ENCODE measurements at regions not wholly inside any gene's neighbourhood (a gene's known extent, or its start where the extent isn't known, plus 50 kb on each side); places are given as distances from the start of the nearest gene placed in this dataset.
A peak's percentile ranks its signal among the peaks of the same experiment; 100 is the strongest.

- DNase-seq = no peak
These were observed 68.5 kb downstream of the MYCN start for GRCh38 chr2:16008856-16009255.

DNA sequence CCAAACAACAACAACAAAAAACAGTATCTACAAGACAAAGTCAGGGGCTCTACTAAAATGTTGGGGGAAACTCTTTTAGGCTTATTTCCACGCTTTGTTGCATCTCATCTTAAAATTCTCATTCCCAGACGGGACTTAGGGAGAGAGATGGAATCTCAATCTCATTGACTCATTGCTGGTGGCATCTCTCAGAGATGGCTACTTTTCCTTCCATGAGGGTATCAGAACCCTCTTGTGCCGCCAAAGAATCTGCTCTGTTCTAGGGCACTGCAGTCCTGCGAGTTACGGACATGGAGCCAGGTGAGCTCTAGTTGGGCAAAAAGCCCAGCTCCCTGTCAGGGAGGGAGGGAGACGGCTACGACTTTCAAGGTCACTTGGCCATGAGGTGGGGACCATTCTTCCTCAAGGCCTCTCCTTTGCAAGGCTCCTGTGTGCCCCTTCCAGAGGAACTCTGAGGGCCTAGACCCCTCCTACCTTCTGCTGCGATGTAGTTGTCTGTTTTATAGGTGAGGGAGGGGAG, 68.0 kb downstream of the MYCN start:
- DNase-seq = no peak

- DNase-seq = no peak
These were observed 67.0 kb downstream of the MYCN start for GRCh38 chr2:16007167-16007934.

GRCh38 chr2:16006537-16007166, 66.3 kb downstream of the MYCN start:
- DNase-seq = no peak

- peak; percentile 17 for DNase-seq
These were observed 65.6 kb downstream of the MYCN start for GRCh38 chr2:16005816-16006536.

- no peak for DNase-seq
These were observed 65.0 kb downstream of the MYCN start for GRCh38 chr2:16005389-16005788.

DNA sequence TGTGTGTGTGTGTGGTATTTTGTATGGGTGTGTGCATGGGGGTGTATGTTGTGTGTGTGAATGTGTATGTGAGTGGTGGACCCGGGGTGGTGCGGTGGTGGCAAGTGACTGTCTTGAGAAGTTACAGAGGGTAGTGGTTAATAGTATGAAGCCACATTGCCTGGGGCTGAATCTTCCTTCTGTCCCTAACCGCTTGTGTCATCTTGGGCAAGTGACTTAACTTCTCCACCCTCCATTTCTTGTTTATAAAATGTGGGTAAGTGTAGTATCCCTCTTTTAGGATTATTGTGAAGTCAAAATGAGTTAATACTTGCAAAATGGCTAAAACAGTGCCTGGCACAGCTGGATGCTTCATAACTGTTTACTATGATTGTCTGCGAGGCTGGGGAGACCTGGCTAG, 63.5 kb downstream of the MYCN start:
- DNase-seq = no peak

DNA sequence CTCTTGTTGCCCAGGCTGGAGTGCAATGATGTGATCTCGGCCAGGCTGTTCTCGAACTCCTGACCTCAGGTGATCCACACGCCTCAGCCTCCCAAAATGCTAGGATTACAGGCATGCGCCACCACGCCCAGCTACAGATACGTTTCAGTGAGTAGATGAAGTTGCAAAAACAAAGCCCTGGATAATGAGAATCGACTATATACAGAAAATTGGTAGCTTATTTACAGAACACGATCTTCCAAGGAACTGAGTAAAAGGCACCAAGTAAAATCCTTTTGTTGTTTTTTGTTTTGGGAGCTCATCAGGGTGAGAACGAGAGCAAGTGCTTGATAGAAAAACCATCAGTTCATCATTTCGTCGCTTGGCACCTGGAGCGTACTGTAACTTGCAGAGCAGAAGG, 62.8 kb downstream of the MYCN start:
- DNase-seq = no peak

DNA sequence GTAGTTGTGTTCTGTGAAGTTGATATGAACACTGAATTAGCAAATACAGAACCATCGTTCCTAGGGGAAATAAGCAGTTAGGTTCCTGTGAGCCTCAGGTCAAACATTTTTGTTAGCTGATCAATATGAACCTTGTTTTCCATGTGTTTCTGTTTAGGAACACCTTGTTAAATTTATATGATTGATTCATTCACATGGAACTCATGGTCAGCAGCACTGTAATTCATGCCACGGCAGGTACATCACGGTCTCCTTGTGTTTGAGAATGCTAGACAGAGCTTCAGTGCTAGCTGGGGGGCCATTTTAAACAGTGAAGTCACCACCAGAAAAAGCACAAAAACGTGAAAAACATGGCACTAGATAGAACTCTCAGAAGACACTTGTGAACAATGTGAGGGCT, 62.2 kb downstream of the MYCN start:
- no peak for DNase-seq

DNA sequence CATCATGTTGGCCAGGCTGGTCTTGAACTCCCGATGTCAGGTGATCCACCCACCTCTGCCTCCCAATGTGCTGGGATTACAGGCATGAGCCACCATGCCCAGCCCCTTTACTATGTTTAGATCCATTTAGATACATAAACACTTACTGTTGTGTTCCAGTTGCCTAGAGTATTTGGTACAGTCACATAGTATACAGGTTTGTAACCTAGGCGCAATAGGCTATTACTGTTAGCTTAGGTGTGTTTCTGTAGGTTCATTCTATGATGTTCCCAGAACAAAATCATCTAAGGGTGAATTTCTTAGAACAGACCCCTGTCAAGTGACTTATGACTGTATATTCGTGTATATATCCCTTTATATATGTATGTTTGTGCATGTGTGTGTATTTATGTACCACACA, 61.8 kb downstream of the MYCN start:
- DNase-seq = no peak

DNA sequence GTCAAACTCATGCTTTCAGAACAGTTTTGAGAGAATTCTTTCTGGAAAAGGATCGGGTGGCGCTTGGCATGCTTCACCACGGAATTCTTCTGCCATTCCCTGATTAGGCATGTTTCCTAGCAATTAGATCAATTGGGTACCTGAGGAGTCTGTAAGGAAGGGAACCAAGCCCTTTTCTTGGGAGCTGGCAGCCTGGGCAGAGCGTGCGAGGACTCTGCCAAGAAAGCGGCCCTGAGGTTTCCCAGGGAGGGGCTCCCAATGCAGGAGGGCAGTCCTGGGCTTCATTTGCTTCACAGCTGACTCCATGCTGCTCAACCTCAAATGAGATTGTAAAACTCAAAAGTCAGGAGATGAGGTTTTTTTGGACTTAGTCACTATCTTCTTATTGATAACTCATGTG, 60.3 kb downstream of the MYCN start:
- no peak for DNase-seq

GRCh38 chr2:15999596-16000469, 59.5 kb downstream of the MYCN start:
- no peak for DNase-seq

DNA sequence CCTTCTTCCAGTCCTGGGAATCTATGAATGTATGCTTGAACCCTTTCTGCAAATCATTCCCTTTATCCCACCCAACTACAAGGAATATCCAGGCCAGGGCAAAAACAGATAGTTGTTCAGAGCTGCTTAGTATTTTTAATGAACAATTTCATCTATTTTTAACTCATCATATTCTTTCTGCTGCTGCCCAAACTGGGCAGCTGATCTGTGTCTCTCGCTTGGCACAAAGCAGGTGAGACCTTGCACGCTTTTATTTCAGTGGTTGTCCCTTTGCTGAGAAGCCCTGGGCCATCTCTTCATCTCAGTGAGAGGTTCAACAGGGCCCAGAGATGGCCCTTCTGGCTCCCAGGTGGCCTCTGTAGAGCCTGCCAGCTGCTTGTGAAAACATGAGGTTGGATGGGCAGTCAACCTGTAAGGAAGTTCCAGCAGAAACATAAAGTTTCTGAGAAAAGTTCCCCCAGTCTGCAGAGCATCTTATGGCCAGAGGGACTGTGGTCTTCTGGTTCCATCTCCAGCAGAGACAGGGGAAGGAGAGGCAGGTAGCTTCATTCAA, 57.5 kb downstream of the MYCN start:
- DNase-seq = no peak

- no peak for DNase-seq
These were observed 56.4 kb downstream of the MYCN start for GRCh38 chr2:15996536-15997423.

Data from OCI-M1 (cell line).